GM06990 (cell line): ENCODE measurements at regions not wholly inside any gene's neighbourhood (a gene's known extent, or its start where the extent isn't known, plus 50 kb on each side); places are given as distances from the start of the nearest gene placed in this dataset.
"Not testable (repeated sequence)": the region's sequence is repeated elsewhere in the genome, so short reads cannot be mapped to it uniquely, and the experiment has no call there.

Experiments used
- DNase-seq: peaks from one replicate; pipeline ENCODE4 v3.0.0-alpha.2; 2011; ENCODE audit not compliant: insufficient read length; ENCODE audit errors: extremely low read depth
- H3K27me3 ChIP-seq: replicated peaks from 2 replicates; pipeline ENCODE4 v1.6.0; 2011; ENCODE audit warnings: low read length; ENCODE audit not compliant: control insufficient read depth, insufficient read depth
- H3K36me3 ChIP-seq: 2 replicates; pipeline ENCODE4 v1.5.1; 2011; ENCODE audit warnings: low read length; ENCODE audit not compliant: control insufficient read depth, insufficient read depth
- H3K4me3 ChIP-seq: replicated peaks from 2 replicates; pipeline ENCODE4 v1.5.1; 2011; ENCODE audit warnings: low read depth, mild to moderate bottlenecking, control low read depth, low read length
- TF ChIP-seq, protein P1 (sequence below): IDR thresholded peaks from 2 replicates; pipeline ENCODE4 v1.5.1; 2011; ENCODE audit warnings: low read length, control low read depth, mild to moderate bottlenecking, inconsistent platforms; ENCODE audit not compliant: insufficient read depth, poor library complexity, severe bottlenecking

DNA sequence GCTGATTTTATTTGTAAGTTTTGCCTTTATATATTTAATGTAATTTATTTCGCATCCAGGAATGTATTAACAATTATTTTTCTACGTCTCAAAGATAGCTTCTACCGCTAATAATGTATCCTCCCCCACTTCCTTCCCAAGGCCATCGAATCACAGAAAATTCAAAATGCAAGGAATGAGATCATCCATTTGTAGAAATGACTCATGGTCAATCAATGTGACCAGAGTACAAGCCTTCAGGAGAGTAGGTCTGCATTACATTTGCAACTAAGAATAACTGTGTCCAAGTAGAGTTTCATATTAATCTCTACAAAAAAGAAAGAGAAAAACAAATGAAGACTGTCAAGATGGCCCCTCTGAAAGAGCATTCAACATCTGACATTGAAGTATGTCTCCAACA is 205.9 kb upstream of the PHF14 start:
- H3K36me3 ChIP-seq: no peaks in the 10 kb centered on the region
- H3K4me3 ChIP-seq: no peak overlapping the region
- TF ChIP-seq, protein P1, sequence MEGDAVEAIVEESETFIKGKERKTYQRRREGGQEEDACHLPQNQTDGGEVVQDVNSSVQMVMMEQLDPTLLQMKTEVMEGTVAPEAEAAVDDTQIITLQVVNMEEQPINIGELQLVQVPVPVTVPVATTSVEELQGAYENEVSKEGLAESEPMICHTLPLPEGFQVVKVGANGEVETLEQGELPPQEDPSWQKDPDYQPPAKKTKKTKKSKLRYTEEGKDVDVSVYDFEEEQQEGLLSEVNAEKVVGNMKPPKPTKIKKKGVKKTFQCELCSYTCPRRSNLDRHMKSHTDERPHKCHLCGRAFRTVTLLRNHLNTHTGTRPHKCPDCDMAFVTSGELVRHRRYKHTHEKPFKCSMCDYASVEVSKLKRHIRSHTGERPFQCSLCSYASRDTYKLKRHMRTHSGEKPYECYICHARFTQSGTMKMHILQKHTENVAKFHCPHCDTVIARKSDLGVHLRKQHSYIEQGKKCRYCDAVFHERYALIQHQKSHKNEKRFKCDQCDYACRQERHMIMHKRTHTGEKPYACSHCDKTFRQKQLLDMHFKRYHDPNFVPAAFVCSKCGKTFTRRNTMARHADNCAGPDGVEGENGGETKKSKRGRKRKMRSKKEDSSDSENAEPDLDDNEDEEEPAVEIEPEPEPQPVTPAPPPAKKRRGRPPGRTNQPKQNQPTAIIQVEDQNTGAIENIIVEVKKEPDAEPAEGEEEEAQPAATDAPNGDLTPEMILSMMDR: no peak
- no peaks in the 10 kb centered on the region for H3K27me3 ChIP-seq
- DNase-seq: no peak

DNA sequence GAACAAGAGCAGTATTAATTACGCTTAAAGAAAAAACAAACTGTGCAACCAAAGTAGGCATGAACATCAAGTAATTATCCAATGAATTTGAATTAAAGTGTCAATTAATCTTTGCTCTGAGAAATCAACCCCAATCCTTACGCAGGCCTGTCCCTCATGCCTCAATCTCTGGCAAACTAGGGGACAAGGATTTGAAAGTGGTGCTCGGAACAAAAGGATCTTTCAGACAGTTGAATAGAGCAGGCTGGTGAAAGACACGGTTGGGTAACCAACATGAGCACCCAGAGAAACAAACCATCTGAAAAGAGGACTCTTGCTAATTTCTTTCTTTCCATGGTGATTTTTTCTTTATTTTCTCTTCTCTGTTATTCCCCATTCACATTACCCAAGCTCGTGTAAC is 203.5 kb upstream of the PHF14 start:
- H3K36me3 ChIP-seq: no peaks in the 10 kb centered on the region
- no peaks in the 10 kb centered on the region for H3K27me3 ChIP-seq
- DNase-seq: no peak
- no peak overlapping the region for H3K4me3 ChIP-seq
- TF ChIP-seq, protein P1: no peak

DNA sequence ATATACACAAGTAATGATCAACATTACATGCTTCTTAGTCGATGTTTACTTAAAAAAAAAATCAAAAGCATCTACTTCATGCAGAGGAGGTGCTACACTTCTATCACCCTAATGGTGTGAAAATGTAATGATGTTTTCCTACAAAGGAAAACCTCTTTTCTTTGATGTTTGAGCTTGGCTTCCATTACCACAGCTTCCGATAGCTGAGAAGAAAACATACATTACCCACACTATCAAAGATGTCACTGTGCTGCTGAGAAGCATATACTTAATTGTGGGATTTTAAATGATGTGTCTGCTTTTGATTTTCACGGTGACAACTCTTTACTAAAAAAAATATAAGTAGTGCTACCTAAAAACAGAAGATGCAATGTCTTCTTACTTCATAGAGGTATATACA is 200.2 kb upstream of the PHF14 start:
- no peak for DNase-seq
- H3K36me3 ChIP-seq: no peaks in the 10 kb centered on the region
- no peak overlapping the region for H3K4me3 ChIP-seq
- H3K27me3 ChIP-seq: no peaks in the 10 kb centered on the region
- TF ChIP-seq, protein P1: no peak

DNA sequence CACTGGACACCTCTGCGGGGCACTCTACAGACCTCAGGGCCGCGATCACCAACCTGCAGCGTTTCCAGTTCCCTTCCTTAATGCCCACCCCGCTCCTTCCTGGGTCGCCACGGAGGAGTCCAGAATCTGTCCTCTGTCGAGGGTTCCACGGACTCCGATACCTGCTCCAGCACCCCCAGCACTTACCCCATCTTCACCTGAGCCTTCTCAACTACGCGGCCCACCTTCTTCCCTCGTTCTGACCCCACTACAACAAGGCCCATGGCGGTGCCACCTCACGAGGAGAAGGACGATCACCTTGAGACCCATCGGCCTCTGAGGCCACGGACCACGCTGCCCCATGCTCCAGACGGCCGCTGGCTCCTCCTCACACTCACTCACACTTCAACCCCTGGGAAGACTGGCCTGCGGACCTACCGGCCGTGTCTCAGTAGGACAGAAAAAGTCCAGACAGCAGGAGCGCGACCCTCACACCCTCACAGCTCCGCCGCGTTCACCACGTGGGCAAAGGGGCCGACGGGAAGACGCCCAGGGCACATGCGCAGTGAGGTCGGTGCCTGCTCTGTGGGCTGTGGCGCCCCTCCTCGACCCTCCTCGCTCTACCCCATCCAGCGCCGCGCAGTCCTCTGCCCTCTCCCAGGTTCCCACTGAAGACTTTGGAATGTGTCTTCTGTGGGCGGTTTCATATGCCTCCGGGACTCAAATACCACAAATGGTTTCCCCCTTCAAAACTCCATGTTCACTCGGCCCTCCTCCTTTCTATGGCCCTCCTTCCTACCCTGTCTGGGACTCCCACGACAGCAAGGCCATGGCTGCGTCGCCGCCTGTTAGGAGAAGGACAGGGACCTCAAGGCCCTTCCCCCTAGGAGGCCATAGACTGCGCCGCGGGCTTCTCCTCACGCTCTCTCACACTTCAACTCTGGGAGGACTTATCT is 193.9 kb upstream of the PHF14 start:
- no peak overlapping the region for H3K4me3 ChIP-seq
- TF ChIP-seq, protein P1: no peak
- no peaks in the 10 kb centered on the region for H3K36me3 ChIP-seq

DNA sequence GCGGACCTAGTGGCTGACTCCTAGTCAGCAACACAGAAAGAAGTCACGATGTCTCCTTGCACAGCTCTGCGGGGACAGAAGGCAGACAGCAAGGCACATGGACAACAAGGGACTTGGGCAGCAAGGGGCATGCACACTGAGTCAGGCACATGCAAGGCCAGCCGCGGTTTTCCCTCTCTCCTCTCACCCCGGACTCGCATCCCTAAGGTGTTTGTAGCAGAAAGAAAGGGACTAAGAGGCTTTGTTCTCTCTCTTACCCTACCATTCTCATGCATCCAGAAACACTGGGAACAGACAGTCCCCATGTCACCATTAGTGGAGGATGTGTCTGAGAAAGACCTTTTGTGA is 193.3 kb upstream of the PHF14 start:
- Histone ChIP-seq H3K27me3 (no peaks in the 10 kb centered on the region), H3K36me3 (no peaks in the 10 kb centered on the region), H3K4me3 (no peak overlapping the region)
- TF ChIP-seq, protein P1: no peak
- no peak for DNase-seq

More for the DNA sequence above, 193.9 kb upstream of the PHF14 start:
- no peak for DNase-seq
- H3K27me3 ChIP-seq: no peaks in the 10 kb centered on the region

DNA sequence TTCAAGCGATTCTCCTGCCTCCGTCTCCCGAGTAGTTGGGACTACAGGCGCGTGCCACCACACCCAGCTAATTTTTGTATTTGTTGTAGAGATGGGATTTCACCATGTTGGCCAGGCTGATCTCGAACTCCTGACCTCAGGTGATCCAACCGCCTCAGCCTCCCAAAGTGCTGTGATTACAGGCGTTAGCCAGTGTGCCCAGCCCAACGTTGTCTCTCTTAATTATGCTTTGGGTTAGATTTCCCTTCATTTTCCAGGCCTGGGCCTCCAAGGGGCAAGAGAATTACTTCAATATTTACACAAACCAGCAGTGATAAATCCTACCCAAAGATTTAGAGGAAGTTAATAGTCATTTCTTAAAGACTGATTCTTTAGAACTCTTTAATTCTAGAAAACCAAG is 186.7 kb upstream of the PHF14 start:
- not testable (repeated sequence) for H3K4me3 ChIP-seq, H3K36me3 ChIP-seq, H3K27me3 ChIP-seq, DNase-seq
